GM21423 (cell line): ENCODE measurements at regions not wholly inside any gene's neighbourhood (a gene's known extent, or its start where the extent isn't known, plus 50 kb on each side); places are given as distances from the start of the nearest gene placed in this dataset.

Experiments used
- ATAC-seq: cut with Tn5 transposase; IDR thresholded peaks from one replicate; pipeline ENCODE4 v1.9.1; 2021; ENCODE audit warnings: mild to moderate bottlenecking, moderate library complexity; ENCODE audit not compliant: unreplicated experiment

DNA sequence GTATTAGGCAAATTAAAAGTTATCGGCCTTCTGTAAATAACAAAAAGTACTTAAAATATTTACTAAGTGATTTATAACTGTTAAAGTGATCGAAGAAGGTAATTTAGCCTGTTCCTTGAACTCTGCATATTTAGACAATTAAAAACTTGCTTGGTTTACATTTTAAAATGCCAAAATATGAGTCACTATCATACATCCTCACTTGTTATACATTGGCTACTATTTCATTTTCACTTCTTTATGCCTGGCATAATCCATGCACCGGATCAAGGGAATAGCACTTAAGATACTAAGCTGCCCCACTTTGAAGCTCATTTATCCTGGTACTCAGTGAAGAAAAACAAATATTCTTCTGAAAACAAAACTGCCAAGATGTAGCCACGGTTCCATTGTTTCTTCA lies 344.6 kb downstream of the UBE3D start:
- ATAC-seq = no peak

GRCh38 chr6:82735790-82736189 lies 329.9 kb downstream of the UBE3D start:
- no peak for ATAC-seq

- no peak for ATAC-seq
These were observed 327.7 kb downstream of the UBE3D start for GRCh38 chr6:82737965-82738364.

DNA sequence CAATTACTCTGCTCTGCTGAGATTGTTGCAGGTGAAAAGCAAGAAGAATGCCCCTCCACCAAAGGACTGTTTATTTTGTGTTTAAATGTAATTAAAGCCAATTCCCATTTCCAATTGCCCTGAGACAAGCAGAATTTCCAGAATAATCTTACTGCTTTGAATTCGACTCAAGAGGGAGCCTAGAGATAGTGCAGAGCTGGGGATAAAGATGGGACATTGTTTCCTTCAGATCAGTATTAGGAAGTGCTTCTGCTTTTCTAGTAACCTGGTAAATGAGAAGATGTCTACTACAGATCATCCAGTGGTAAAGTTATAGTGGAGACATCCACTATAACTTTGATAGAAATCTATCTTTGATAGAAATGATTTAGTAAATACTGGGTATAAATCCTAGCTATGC lies 326.9 kb downstream of the UBE3D start:
- no peak for ATAC-seq

- ATAC-seq = no peak
These were observed 326.3 kb downstream of the UBE3D start for GRCh38 chr6:82739303-82739702.

GRCh38 chr6:82740072-82740471 lies 325.6 kb downstream of the UBE3D start:
- no peak for ATAC-seq

- no peak for ATAC-seq
These were observed 324.2 kb downstream of the UBE3D start for GRCh38 chr6:82741325-82741995.

GRCh38 chr6:82741996-82742385 lies 323.6 kb downstream of the UBE3D start:
- ATAC-seq = no peak

- no peak for ATAC-seq
These were observed 321.2 kb downstream of the UBE3D start for GRCh38 chr6:82744286-82745015.

- no peak for ATAC-seq
These were observed 315.1 kb downstream of the UBE3D start for GRCh38 chr6:82750556-82750955.

- ATAC-seq = no peak
These were observed 313.9 kb downstream of the UBE3D start for GRCh38 chr6:82751718-82752117.

GRCh38 chr6:82761674-82762345 lies 303.8 kb downstream of the UBE3D start:
- ATAC-seq = no peak

GRCh38 chr6:82766476-82766875 lies 299.2 kb downstream of the UBE3D start:
- ATAC-seq = no peak

DNA sequence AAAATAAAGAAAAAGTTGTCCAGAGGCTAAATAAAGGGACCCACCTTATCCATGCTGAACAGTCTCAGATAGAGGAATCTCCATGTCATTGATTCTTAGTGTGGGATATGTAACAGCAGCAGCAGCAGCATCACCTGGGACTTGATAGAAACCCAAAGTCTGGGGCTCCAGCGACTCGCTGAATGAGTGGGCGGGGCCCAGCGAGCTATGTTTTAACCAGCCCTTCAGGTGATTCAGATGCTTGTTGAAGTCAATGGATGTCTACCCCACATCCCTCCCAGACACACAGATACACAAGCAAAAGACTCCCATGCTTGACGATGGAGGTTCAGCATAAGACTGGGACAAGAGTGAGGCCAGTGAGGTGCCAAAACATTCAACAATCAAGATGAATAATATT lies 298.6 kb downstream of the UBE3D start:
- ATAC-seq = no peak

DNA sequence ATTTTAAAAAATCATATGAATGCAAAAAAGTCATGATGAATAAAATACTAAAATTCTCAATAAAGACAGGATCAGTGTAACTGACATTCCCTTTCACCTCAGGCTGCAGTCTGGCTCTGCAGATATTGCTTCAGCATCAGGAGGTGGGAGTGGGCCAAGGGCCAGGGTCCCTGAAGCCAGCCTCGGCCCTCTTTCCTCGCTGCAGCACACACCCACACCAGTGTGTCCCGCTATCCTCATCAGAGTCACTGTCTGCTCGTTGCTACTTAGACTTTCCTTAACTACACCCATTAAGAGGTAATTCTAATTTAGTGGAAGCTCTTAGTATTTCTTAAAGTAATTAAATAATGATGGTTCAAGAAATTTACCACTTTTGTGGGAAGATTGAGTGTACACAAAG lies 298.2 kb downstream of the UBE3D start:
- no peak for ATAC-seq

- no peak for ATAC-seq
These were observed 292.6 kb downstream of the UBE3D start for GRCh38 chr6:82772851-82773717.

DNA sequence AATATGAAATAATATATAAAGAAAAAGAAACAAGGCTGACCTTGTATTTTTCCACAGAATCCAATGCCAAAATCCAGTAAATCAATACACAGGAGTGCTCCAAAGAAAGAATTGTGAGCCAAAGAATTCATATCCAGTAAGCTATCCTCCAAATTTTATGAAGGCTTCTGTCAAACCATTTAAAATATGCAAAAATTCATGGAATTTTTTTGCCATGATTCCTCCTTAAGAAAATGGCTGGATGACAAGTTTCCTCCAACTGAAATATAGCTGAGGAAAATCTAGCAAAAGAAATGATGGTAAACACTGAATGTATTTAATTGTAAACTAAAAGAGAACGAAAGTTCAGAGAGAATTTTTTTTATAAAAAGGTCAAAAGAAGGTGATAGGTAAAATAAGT lies 290.3 kb downstream of the UBE3D start:
- no peak for ATAC-seq

DNA sequence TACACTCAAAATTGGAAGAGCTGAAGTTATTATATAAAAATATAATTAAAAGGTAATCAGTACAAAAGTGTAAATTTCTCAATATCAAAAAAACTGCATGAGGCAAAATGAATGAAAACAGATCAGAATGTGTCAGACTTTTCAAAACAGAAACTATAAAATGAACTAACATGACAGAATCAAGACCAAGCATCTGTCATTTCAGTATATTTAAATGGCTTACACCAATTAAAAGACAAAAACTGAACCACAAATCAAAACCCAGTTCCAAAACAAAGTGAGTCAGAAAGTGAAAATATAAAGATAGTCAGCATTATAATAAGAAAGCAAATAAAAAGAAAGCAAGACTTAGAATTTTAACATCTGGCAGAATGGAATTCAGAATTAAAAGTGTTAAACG lies 289.7 kb downstream of the UBE3D start:
- no peak for ATAC-seq

- ATAC-seq = no peak
These were observed 286.6 kb downstream of the UBE3D start for GRCh38 chr6:82779041-82779440.

DNA sequence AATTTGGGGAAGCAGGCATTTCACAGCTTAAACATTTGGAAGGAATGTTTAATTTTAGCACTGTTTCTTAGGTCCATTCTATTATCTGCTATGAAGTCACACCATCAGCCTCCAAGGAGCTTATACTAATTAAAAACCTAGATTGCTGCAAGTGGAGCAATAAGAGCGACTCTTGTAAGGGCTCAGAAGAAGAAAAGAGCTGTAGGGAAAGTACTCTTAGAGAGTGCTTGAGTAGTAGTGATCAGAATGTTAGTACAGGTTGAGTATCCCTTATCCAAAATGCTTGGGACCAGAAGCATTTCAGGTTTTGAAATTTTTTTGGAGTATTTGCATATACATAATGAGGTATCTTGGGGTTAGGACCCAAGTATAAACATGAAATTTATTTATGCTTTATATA lies 285.3 kb downstream of the UBE3D start:
- no peak for ATAC-seq

- no peak for ATAC-seq
These were observed 283.9 kb downstream of the UBE3D start for GRCh38 chr6:82781620-82782204.
